Inflammatory macrophage treated with lipopolysaccharide for 1 hour (primary cell): ENCODE measurements at regions not wholly inside any gene's neighbourhood (a gene's known extent, or its start where the extent isn't known, plus 50 kb on each side); places are given as distances from the start of the nearest gene placed in this dataset.
"Not testable (repeated sequence)": the region's sequence is repeated elsewhere in the genome, so short reads cannot be mapped to it uniquely, and the experiment has no call there.

ENCODE experiments used
- DNase-seq, 2 donors: peaks; one replicate each; pipeline ENCODE4 v3.0.0-alpha.2; 2020 to 2022

GRCh38 chr7:48992816-48993215 is 68.5 kb downstream of the CDC14C start:
- no peak for DNase-seq

GRCh38 chr7:49001610-49002033 is 77.3 kb downstream of the CDC14C start:
- DNase-seq, result peak; percentile 22 to 64

DNA sequence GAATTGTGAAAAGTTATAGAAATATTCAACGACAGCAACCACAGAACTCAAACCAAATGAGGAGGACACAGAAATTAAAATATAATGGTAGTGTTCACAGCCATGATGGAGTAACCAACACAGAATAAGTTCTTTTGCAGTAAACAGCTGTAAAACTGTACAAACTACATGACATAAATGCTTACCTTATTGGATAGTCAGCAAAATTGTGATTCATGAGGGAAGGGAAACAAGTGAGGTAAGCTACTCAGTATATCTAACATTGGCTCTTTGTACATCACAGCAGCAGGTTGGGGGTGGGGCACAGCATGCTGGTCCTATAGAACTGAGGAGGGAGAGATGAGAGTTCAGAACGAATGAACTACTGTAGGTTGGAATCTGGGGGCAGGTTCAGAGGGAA is 86.4 kb downstream of the CDC14C start:
- no peak for DNase-seq

GRCh38 chr7:49014870-49015269 is 90.5 kb downstream of the CDC14C start:
- DNase-seq, result no peak

GRCh38 chr7:49020145-49020544 is 95.8 kb downstream of the CDC14C start:
- no peak for DNase-seq

- no peak for DNase-seq
Measured at GRCh38 chr7:49022448-49022847, 98.1 kb downstream of the CDC14C start.

- no peak for DNase-seq
Measured at GRCh38 chr7:49023345-49024328, 99.3 kb downstream of the CDC14C start.

- DNase-seq, result no peak
Measured at GRCh38 chr7:49030221-49030620, 105.9 kb downstream of the CDC14C start.

GRCh38 chr7:49033140-49033539 is 108.8 kb downstream of the CDC14C start:
- DNase-seq, result not testable (repeated sequence)

DNA sequence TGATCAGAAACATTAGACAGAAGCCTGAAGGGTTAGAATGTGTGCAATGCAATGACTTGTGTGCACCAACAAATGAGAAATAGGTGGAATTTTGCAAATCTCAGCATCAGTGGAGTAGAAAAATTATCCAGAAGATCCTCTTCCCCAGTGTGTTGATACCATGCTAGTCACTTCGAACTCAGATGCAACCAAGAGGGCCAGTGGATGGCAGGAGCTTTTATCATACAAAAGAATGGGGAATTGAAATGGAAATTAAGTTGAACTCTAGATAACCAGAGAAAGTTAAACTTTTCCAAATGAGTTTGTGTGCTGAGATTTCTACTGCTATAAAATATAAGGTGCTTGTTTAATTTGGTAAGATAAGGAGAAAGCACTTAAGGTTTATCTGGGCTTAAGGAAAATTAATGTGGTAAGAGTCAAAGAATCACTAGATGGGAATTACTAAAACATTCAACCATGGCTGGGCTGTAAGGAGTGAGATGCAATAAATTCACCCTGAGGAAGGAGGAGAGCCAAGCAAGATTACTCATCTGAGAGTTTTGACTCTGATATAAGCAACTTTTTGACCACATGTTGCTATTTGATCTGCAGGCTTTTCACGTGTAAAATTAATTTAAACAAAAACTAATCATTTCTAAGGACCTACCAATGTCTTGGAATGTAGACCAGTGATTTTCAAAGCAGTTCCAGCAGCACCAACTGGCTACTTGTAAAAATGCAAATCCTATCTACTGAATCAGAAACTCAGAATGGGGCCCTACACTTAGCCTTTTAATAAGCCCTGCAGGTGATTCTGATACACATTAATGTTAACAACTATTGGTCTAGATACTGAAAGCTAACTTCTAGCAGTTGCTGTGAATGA is 113.2 kb downstream of the CDC14C start:
- DNase-seq, result no peak

DNA sequence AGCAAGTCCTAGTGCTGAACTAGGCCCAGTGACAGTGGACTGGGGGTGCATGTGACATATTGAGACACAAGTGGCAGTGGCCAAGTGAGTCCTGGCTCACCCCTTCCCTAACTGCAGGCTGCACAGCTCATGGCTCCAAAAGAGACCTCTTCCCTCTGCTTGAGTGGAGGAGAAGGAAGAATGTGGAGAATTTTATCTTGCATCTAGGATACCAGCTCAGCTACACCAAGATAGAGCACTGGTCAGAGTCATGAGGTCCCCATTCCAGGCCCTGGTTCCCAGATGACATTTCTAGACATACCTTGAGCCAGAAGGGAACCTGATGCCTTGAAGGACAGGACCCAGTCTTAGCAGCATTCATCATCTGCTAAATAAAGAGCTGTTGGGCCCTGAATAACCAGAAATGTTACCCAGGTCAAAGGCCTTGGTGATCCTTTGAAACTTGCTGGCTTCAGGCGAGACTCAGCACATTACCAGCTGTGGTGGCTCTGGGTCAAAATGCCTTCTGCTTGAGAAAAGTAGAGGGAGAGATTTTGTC is 114.5 kb downstream of the CDC14C start:
- no peak for DNase-seq

DNA sequence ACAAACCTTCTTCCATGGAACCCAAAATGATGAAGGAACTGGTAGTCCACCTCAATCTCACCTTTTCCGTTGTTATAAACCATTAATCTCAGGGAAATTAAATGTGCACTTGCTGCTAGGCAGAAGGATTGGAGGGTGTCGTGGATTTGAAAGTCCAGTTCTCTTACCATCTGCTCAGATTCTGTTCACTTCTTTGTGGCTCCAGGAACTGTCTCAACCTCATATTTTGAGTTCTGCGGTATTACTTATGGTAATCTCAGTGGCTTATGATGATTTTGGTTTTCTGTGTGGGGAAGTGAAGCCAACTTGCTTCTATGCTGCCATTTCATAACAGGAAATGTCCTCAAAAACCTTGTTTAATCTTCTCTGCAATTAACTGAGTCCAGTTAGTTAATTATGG is 136.4 kb downstream of the CDC14C start:
- no peak for DNase-seq

DNA sequence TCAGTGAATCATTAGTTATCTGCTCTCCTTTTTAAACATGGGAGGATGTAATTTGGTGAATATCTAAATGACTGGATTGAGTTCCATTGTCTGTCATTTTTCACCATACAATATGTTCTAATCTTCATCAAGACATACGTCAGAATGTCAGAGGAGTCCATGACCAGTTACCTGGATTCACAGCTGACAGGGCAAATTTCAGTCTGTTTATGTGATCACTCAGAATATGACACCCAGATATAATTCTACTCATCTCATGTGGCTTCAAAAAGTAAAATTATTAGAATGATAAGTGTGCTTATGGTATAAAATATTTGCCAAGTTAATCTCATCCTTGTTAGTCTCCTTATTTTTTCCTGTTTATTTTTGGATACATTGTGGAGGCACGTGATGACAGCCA is 150.2 kb downstream of the CDC14C start:
- no peak for DNase-seq

DNA sequence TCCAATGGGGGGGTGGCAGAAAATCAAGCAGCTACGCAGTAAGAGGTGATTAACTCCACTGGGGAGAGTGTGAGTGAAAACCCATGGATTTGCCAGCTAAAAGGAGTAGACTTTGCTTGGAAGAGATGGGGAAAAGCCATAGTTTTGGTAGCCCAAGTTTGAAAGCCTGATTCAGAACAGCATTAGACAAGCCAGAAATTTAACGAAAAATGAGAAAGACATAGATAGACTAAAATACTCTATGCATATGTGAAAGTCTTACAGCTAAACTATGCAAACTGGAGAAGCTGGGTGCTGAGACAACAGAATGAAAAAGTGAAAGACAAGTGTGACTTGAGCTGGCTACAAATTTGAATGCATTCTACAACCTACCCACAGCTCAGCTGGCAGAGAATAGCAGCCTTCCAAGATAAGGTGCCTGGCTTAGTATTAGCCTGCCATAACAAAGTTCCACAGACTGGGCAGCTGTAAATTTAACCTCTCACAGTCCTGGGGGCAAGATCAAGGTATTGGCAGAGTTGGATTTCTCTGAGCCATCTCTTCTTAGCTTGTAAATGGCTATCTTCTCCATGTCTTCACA is 156.6 kb downstream of the CDC14C start:
- no peak for DNase-seq

GRCh38 chr7:49088017-49088416 is 163.7 kb downstream of the CDC14C start:
- DNase-seq, result no peak

DNA sequence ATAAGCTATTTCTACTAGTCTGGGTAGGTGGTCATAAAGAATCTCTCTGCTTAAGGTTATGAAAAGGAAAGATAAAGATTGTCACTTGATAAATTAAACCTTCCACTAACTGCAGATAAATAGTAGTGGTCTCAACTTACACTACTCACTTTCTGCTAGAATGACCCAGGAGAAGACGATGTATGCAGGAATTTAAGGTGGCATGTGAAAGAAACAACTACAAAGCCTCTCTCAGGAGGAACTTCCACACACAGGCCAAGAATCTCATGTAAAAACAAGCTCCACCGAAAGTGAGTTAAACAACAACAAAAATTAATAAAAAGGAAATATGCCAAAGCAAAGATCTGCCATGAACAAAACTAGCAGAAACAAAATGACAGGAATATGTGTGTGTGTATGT is 165.4 kb downstream of the CDC14C start:
- DNase-seq, result no peak

DNA sequence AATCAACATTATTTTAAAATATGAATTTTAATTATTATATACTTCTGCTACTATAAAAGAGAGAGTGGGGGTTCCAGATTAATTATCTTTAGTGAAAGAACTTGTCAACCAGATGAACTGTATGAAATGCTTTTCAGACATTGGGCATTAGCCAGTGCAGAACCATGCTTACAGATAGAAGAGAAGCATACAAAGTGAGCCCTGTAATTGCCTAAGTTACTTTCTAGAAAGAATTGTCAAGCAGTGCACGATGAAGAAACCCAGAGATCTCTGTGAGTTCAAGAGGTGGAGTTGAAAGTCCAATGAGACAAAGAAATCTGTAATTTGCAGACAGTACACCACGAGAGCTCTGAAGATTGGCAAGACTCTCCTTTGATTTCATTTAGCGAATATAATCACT is 166.7 kb downstream of the CDC14C start:
- DNase-seq, result no peak

DNA sequence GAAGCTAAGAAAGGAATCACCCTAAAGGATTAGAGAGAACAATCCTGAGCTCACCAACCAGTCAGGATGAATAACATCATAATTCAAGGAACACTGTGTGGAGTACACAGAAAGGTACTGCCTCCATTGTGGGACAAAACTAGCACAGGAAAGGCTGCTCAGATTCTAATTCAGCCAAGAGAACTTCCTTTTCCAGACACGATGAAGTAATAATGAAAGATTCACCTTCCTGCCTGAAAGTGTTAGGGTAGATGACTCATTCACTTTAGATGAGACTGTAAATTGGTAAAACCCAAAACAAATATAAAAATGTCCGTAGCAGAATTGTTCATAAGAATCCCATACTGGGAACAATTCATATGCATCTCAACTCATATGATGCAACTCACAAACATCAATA is 167.2 kb downstream of the CDC14C start:
- DNase-seq, result no peak

DNA sequence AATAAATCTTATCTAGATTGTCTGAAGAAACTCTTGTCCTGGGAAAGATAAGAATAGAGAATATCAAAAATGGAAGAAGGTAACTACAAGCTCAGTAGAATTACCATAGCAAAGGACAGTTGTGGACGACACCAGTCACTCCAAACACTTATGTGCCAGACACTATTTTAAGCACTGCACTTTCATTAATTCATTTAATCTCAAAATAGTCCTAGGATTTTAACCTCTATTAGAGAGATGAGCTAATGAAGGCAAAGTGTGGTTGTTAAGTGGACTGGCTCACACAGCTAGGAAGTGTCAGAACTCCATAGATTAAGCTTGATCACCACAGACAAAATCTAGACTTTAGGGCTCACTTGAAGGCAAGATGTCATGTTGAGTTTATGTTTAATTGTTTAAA is 168.9 kb downstream of the CDC14C start:
- no peak for DNase-seq

- DNase-seq, result no peak
Measured at GRCh38 chr7:49094866-49095265, 170.5 kb downstream of the CDC14C start.

DNA sequence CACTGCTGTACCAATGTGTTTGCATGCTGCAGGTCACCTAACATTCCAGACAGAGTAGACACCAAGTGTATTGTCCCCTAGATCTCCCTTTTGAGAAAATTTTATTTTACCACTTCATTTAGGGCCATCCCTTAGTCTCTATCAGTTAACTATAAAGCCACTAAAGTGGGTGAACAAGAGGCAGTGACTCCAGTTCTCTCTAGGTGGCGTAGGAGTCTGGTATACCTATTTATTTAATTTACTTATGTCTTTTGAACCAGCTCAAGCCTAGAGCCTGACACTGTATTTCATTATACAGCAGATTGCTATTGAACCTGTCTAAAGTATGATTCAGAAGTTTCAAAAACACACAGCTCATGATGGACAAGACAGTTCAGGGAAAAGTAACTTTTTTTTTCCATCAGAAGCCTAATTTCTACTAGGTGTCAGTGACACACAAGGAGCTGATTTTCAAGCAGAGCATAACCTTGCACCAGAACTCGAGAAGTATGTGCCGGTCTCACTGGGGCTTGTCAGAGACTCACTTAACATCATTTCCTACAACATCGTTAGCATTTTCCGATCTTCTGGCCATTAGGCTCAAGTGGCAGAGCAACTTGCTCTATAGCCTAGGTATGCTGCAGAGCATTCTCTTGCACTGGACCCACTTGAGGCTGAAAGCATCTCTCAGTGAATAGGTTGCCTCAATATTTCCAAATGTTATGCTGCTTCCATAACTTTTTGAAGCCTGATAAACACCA is 175.4 kb downstream of the CDC14C start:
- DNase-seq, result no peak
